K562 (cell line): ENCODE measurements at regions not wholly inside any gene's neighbourhood (a gene's known extent, or its start where the extent isn't known, plus 50 kb on each side); places are given as distances from the start of the nearest gene placed in this dataset.

Source experiments
- ATAC-seq: fragments of 200-7000 bp; cut with Tn5 transposase; 3 replicates; pipeline ENCODE4 v1.9.1; 2020; ENCODE audit warnings: moderate library complexity
- BruUV-seq: library from RNA; stranded (reverse); fragments of 400-500 nt; replicated peaks from 2 replicates; lab custom pipeline; 2021; lab: Mats Ljungman, UMichigan
- CTCF ChIA-PET: fragments of 300-600 bp; formaldehyde crosslinking; extraction: SDS; loops from one replicate; lab custom pipeline; 2021; ENCODE audit warnings: low intra/inter-chr PET ratio; lab: Yijun Ruan, JAX
- POLR2A ChIA-PET: fragments of 300-600, 350-650 bp; sonication (Branson Sonifier 250); formaldehyde crosslinking; extraction: SDS; loops from one replicate; lab custom pipeline; 2021; ENCODE audit warnings: antibody characterized with exemption, inconsistent platforms; lab: Yijun Ruan, JAX
- DNase-seq, 4 experiments: peaks; one replicate each; pipeline versions ENCODE4 v3.0.0 to v3.0.0-alpha.2; 2011 to 2018; ENCODE audit warnings: low spot score in 3 of 4, mixed read lengths in 3 of 4; ENCODE audit errors: extremely low read depth in 1 of 4
- FAIRE-seq: peaks from 2 replicates; lab custom pipeline; 2011; peaks lifted over from hg19 to GRCh38; lab: Jason Lieb, UNC
- H2AFZ ChIP-seq: 2 replicates; pipeline ENCODE4 v1.6.0; 2011; ENCODE audit warnings: low read depth, low read length, control low read depth, inconsistent platforms
- H3K27ac ChIP-seq: fragments of 200-600 bp; 3 replicates; pipeline ENCODE4 v1.8.0; 2011; ENCODE audit warnings: low read depth, mild to moderate bottlenecking, control low read depth, inconsistent platforms, low read length, moderate library complexity, mixed read lengths; ENCODE audit errors: extremely low read depth
- H3K27me3 ChIP-seq, 2 experiments: fragments of 300-600 bp in 1 of 2; 2 replicates in 1 of 2; 3 replicates in 1 of 2; pipeline versions ENCODE4 v1.6.0 to v1.8.0; 2011; ENCODE audit warnings: inconsistent platforms in 2 of 2, low read length in 2 of 2, mild to moderate bottlenecking in 1 of 2, mixed read lengths in 1 of 2, moderate library complexity in 1 of 2; ENCODE audit not compliant: control insufficient read depth in 2 of 2, insufficient read depth in 2 of 2
- H3K36me3 ChIP-seq: fragments of 300-600 bp; 3 replicates; pipeline ENCODE4 v1.8.0; 2011; ENCODE audit warnings: mild to moderate bottlenecking, low read length, inconsistent platforms; ENCODE audit not compliant: control insufficient read depth, insufficient read depth
- H3K4me1 ChIP-seq, 2 experiments: fragments of 200-600 bp in 1 of 2; replicated peaks in 1 of 2; 2 replicates in 1 of 2; 3 replicates in 1 of 2; pipeline versions ENCODE4 v1.5.1 to v1.8.0; 2011; ENCODE audit warnings: inconsistent platforms in 2 of 2, low read length in 2 of 2, mild to moderate bottlenecking in 1 of 2, mixed read lengths in 1 of 2, moderate library complexity in 1 of 2; ENCODE audit not compliant: control insufficient read depth in 2 of 2, insufficient read depth in 2 of 2
- H3K4me2 ChIP-seq: 2 replicates; pipeline ENCODE4 v1.6.1; 2011; ENCODE audit warnings: low read length, control low read depth, inconsistent platforms, mixed read lengths; ENCODE audit not compliant: insufficient read depth
- H3K4me3 ChIP-seq: fragments of 200-600 bp; sonication (generic), shearing (Covaris generic); 2 replicates; pipeline ENCODE4 v1.5.1; 2016; ENCODE audit warnings: control low read depth, inconsistent platforms
- H3K79me2 ChIP-seq: fragments of 200-600 bp; 3 replicates; pipeline ENCODE4 v1.8.0; 2011; ENCODE audit warnings: low read length, inconsistent platforms; ENCODE audit not compliant: control insufficient read depth, insufficient read depth
- H3K9ac ChIP-seq, 2 experiments: 2 replicates each; pipeline versions ENCODE4 v1.6.0 to v1.6.1; 2011; ENCODE audit warnings: low read depth in 2 of 2, low read length in 2 of 2, control low read depth in 1 of 2, inconsistent platforms in 1 of 2, mild to moderate bottlenecking in 1 of 2, mixed read lengths in 1 of 2; ENCODE audit not compliant: insufficient read depth in 1 of 2
- H3K9me1 ChIP-seq: one replicate; pipeline ENCODE4 v1.6.0; 2011; ENCODE audit warnings: inconsistent platforms, mild to moderate bottlenecking, low read length, moderate library complexity; ENCODE audit not compliant: control insufficient read depth, insufficient read depth
- H3K9me3 ChIP-seq: replicated peaks from 2 replicates; pipeline ENCODE4 v1.5.1; 2011; ENCODE audit warnings: low read depth, low read length, inconsistent platforms; ENCODE audit not compliant: control insufficient read depth, insufficient read depth
- H4K20me1 ChIP-seq: replicated peaks from 2 replicates; pipeline ENCODE4 v1.6.1; 2011; ENCODE audit warnings: low read length, inconsistent platforms, mixed read lengths; ENCODE audit not compliant: control insufficient read depth, insufficient read depth
- BDP1 ChIP-seq: IDR thresholded peaks from 3 replicates; pipeline ENCODE4 v1.6.1; 2011; ENCODE audit not compliant: insufficient read length, insufficient read depth
- ETS2 ChIP-seq: IDR thresholded peaks from 2 replicates; pipeline ENCODE4 v1.6.1; 2016; ENCODE audit warnings: borderline replicate concordance, missing genetic modification characterization, mild to moderate bottlenecking, moderate library complexity, missing compliant biosample characterization; ENCODE audit not compliant: poor library complexity, severe bottlenecking
- ETV5 ChIP-seq: sonication (generic); formaldehyde crosslinking; IDR thresholded peaks from 2 replicates; pipeline ENCODE4 v1.4.0; 2020; ENCODE audit warnings: low read depth, mild to moderate bottlenecking, missing genetic modification reagents
- FOSL1 ChIP-seq: fragments of 200-800 bp; sonication (Bioruptor generic); conservative IDR thresholded peaks from 2 replicates; pipeline ENCODE4 v1.6.1; 2016; ENCODE audit warnings: missing genetic modification characterization, missing compliant biosample characterization
- ILK ChIP-seq: fragments of 450-650 bp; IDR thresholded peaks from 2 replicates; pipeline ENCODE4 v1.6.1; 2016; ENCODE audit warnings: missing genetic modification characterization, low read depth, mild to moderate bottlenecking, missing compliant biosample characterization, moderate library complexity, borderline replicate concordance
- IRF2 ChIP-seq: sonication (generic); formaldehyde crosslinking; IDR thresholded peaks from 2 replicates; pipeline ENCODE4 v1.8.1; 2022; ENCODE audit warnings: mild to moderate bottlenecking, missing genetic modification reagents
- SNRNP70 ChIP-seq: fragments of 200-400 bp; formaldehyde crosslinking; optimal IDR thresholded peaks from 2 replicates; pipeline ENCODE3; 2017; ENCODE audit warnings: low read depth, low read length
- TRIM24 ChIP-seq, 2 experiments: fragments of 450-650 bp; IDR thresholded peaks; 2 replicates each; pipeline ENCODE4 v1.6.1; 2016
- WHSC1 ChIP-seq: IDR thresholded peaks from one replicate; pipeline ENCODE4 v1.6.1; 2012; ENCODE audit warnings: low read length, control low read depth, inconsistent platforms
- ZBTB1 ChIP-seq: sonication (generic); formaldehyde crosslinking; IDR thresholded peaks from 2 replicates; pipeline ENCODE4 v1.8.1; 2023; ENCODE audit warnings: missing genetic modification reagents, low read depth, mild to moderate bottlenecking, borderline replicate concordance
- ZNF644 ChIP-seq: fragments of 200-800 bp; sonication (Bioruptor generic); IDR thresholded peaks from 2 replicates; pipeline ENCODE4 v1.6.1; 2016; ENCODE audit warnings: low read depth, missing genetic modification characterization, missing compliant biosample characterization
- WGBS: fragments of 100-300 bp; shearing (Covaris generic); methylation state at CpG from one replicate; pipeline ENCODE4 v1.1.6; 2016; ENCODE audit warnings: low coverage, mixed read lengths; ENCODE audit not compliant: insufficient coverage; ENCODE audit errors: missing lambda C conversion rate; 5-methylcytosine and 5-hydroxymethylcytosine counted together
- in situ Hi-C: fragments of 300-500 bp; cut with MboI; formaldehyde crosslinking; loops from 4 replicates; pipeline ENCODE4 v1.15.0; 2018; ENCODE audit warnings: inconsistent platforms, mixed read lengths
- intact Hi-C: fragments of 100-400 bp; cut with micrococcal nuclease; formaldehyde crosslinking; loops from 2 replicates; pipeline ENCODE4 v1.14.2; 2022
- TF ChIP-seq, protein P1 (sequence below): fragments of 250-450 bp; sonication (Bioruptor Pico); IDR thresholded peaks from 2 replicates; pipeline ENCODE4 v1.8.0; 2022; ENCODE audit warnings: inconsistent platforms, mild to moderate bottlenecking, moderate library complexity, borderline replicate concordance
- TF ChIP-seq, protein P2 (sequence below): fragments of 450-650 bp; formaldehyde crosslinking; IDR thresholded peaks from 2 replicates; pipeline ENCODE4 v1.4.0; 2022; ENCODE audit warnings: missing genetic modification characterization

DNA sequence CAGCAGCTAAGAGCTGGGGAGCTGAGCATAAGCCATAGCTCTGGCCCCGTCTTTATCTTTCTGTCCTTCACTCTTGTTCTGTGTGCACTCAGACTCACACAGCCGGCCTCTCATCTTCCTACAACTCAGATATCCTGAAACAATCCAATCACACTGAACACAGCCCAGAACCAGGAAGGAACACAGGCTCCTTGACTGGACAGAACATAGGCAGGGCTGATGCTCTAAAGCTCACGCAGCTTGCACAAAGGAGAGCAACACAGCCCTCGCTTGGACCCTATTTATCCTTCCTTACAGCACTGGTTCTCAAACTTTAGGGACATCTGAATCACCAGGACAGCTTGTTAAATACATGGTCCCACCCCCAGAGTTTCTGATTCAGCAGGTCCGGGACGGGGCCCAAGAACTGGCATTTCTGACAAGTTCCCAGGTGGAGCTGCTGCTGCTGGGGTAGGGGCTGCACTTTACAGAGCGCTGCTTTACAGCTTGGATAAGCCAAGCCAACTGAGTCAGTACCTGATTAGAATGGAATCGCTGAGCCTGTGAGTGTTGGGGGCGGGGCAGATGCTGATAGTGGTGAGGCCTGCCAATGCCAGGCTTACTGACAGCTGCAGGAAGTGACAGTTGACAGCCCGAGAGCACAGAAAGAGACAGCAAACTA lies 65.1 kb downstream of the MRPL46 start:
- H3K36me3 ChIP-seq: no peaks in the 10 kb centered on the region
- no peak overlapping the region for H3K9ac ChIP-seq
- no peak for ATAC-seq
- intact Hi-C loops: no loop called here
- H3K27me3 ChIP-seq: peaks cover 11 to 25% of the 10 kb centered on the region in 2 experiments; a peak in 4 of 5 replicates
- H3K9me1 ChIP-seq: no peaks in the 10 kb centered on the region
- WGBS: under 1% methylated on average over 9 of the region's 10 CpGs
- BruUV-seq: no TSS peak
- no peaks in the 10 kb centered on the region for H3K79me2 ChIP-seq
- no peak for DNase-seq
- no peak overlapping the region for H3K27ac ChIP-seq
- POLR2A ChIA-PET: interaction anchor here (0.6 to 1.1 kb wide), 2 partner anchors 9 to 262 kb away, joined by 3 read pairs; no protein-coding TSS in a partner anchor
- no peak overlapping the region for H3K4me2 ChIP-seq
- H2AFZ ChIP-seq: no peak overlapping the region
- no peaks in the 10 kb centered on the region for H4K20me1 ChIP-seq
- no peak overlapping the region for H3K4me3 ChIP-seq
- FAIRE-seq: no peak
- CTCF ChIA-PET: no interaction called here
- no peaks in the 10 kb centered on the region for H3K9me3 ChIP-seq
- no peaks in the 10 kb centered on the region for H3K4me1 ChIP-seq
- in situ Hi-C loops: no loop called here
- TF ChIP-seq FOSL1 (tag): no peak
- no peak for TF ChIP-seq ZBTB1 (CRISPR knock-in tag)
- TF ChIP-seq BDP1: no peak
- TF ChIP-seq ZNF644 (tag): no peak
- no peak for TF ChIP-seq TRIM24 (IDR thresholded peaks at IDR 0.05)
- TF ChIP-seq ETS2 (tag): no peak
- TF ChIP-seq SNRNP70: no peak
- TF ChIP-seq IRF2 (CRISPR knock-in tag): no peak
- TF ChIP-seq ILK: no peak
- TF ChIP-seq, protein P1, sequence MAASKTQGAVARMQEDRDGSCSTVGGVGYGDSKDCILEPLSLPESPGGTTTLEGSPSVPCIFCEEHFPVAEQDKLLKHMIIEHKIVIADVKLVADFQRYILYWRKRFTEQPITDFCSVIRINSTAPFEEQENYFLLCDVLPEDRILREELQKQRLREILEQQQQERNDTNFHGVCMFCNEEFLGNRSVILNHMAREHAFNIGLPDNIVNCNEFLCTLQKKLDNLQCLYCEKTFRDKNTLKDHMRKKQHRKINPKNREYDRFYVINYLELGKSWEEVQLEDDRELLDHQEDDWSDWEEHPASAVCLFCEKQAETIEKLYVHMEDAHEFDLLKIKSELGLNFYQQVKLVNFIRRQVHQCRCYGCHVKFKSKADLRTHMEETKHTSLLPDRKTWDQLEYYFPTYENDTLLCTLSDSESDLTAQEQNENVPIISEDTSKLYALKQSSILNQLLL: no peak
- TF ChIP-seq ETV5 (CRISPR knock-in tag): no peak
- no peak for TF ChIP-seq WHSC1
- TF ChIP-seq, protein P2, sequence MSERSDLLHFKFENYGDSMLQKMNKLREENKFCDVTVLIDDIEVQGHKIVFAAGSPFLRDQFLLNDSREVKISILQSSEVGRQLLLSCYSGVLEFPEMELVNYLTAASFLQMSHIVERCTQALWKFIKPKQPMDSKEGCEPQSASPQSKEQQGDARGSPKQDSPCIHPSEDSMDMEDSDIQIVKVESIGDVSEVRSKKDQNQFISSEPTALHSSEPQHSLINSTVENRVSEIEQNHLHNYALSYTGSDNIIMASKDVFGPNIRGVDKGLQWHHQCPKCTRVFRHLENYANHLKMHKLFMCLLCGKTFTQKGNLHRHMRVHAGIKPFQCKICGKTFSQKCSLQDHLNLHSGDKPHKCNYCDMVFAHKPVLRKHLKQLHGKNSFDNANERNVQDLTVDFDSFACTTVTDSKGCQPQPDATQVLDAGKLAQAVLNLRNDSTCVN (CRISPR knock-in tag): no peak
